Ishikawa (cell line): ENCODE measurements at regions not wholly inside any gene's neighbourhood (a gene's known extent, or its start where the extent isn't known, plus 50 kb on each side); places are given as distances from the start of the nearest gene placed in this dataset.

Source experiments
- CEBPB ChIP-seq: IDR thresholded peaks from 2 replicates; pipeline ENCODE4 v1.6.1; 2012
- CREB1 ChIP-seq: IDR thresholded peaks from 2 replicates; pipeline ENCODE4 v1.6.1; 2012; ENCODE audit warnings: low read depth
- EGR1 ChIP-seq: IDR thresholded peaks from 2 replicates; pipeline ENCODE4 v1.6.1; 2012
- EP300 ChIP-seq: IDR thresholded peaks from 2 replicates; pipeline ENCODE4 v1.6.1; 2012; ENCODE audit warnings: borderline replicate concordance
- FOXM1 ChIP-seq: IDR thresholded peaks from 2 replicates; pipeline ENCODE4 v1.6.1; 2012; ENCODE audit warnings: low read depth, borderline replicate concordance
- NFIC ChIP-seq: IDR thresholded peaks from 2 replicates; pipeline ENCODE4 v1.6.1; 2012
- RAD21 ChIP-seq: IDR thresholded peaks from 2 replicates; pipeline ENCODE4 v1.6.1; 2012; ENCODE audit warnings: low read depth
- REST ChIP-seq: IDR thresholded peaks from 2 replicates; pipeline ENCODE4 v1.6.1; 2012; ENCODE audit warnings: low read depth, mild to moderate bottlenecking
- TAF1 ChIP-seq: IDR thresholded peaks from 2 replicates; pipeline ENCODE4 v1.6.1; 2012; ENCODE audit warnings: low read depth, mild to moderate bottlenecking
- TCF12 ChIP-seq: IDR thresholded peaks from 2 replicates; pipeline ENCODE4 v1.6.1; 2012; ENCODE audit warnings: low read depth
- TEAD4 ChIP-seq: IDR thresholded peaks from 2 replicates; pipeline ENCODE4 v1.6.1; 2012
- USF1 ChIP-seq: IDR thresholded peaks from 2 replicates; pipeline ENCODE4 v1.6.1; 2012
- YY1 ChIP-seq: IDR thresholded peaks from 2 replicates; pipeline ENCODE4 v1.6.1; 2012; ENCODE audit warnings: low read depth
- ZBTB7A ChIP-seq: IDR thresholded peaks from 2 replicates; pipeline ENCODE4 v1.6.1; 2012; ENCODE audit warnings: low read depth
- TF ChIP-seq, protein P1 (sequence below): IDR thresholded peaks from 2 replicates; pipeline ENCODE4 v1.6.1; 2012

DNA sequence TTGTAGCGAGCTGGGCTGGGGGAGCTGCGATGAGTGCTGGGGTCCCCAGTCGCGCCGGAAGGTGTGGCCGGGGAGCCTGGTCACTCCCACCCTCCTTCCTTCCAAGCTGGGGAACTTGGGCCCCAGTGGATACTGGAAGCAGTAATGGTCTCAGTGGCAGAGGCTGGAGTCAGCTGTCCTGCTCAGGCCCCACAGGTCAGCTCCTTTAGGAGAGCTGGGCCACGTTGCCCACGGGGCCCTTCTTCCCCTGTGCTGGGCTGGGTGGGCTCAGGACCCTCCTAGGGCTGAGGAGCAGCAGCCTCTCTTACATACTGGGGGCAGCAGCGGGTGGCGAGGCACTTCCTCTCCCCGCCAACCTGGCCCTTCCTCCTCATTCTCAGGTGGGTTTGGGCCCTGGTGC, 200.6 kb upstream of the MKI67 start:
- TF ChIP-seq USF1 (no peak), CREB1 (no peak), EP300 (no peak), TCF12 (no peak), FOXM1 (no peak), NFIC (no peak), EGR1 (no peak), REST (no peak), ZBTB7A (no peak), TAF1 (no peak), CEBPB (no peak), TEAD4 (no peak)
- TF ChIP-seq, protein P1, sequence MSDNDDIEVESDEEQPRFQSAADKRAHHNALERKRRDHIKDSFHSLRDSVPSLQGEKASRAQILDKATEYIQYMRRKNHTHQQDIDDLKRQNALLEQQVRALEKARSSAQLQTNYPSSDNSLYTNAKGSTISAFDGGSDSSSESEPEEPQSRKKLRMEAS, result no peak

DNA sequence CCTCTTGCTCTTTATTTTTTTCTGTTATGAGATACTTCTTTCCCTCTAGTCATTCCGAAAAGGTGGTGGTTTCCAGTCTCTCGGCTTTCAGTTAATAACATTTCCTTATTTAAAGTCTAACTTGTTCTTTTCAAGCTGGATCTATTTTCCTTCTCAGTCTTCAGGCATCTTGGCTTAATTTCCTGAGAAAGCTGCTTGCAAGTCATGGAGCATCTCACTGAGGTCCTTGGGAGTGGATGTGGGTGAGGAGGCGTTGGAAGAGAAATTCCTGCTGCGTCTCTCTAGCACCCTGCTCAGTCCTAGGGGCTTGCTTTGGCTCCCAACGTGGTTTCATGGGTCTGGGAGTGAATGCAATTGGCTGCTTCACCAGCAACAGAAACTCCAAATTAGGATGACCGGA, 210.2 kb upstream of the MKI67 start:
- TF ChIP-seq ZBTB7A (no peak), FOXM1 (no peak), EGR1 (no peak), CEBPB (no peak), YY1 (no peak), TEAD4 (no peak), REST (no peak), TAF1 (no peak), TCF12 (no peak), CREB1 (no peak), USF1 (no peak)
- TF ChIP-seq, protein P1, result no peak

- TF ChIP-seq EGR1 (no peak), RAD21 (no peak), FOXM1 (no peak), TAF1 (no peak), TEAD4 (no peak)
- TF ChIP-seq, protein P1, result no peak
Observed at GRCh38 chr10:128337860-128338378, 211.7 kb upstream of the MKI67 start.

- TF ChIP-seq RAD21 (no peak), TAF1 (no peak), NFIC (no peak), CREB1 (no peak), YY1 (no peak), USF1 (no peak), EP300 (no peak), TCF12 (no peak), FOXM1 (no peak), EGR1 (no peak), TEAD4 (no peak), REST (no peak), CEBPB (no peak), ZBTB7A (no peak)
- TF ChIP-seq, protein P1, result no peak
Observed at GRCh38 chr10:128338951-128339350, 212.7 kb upstream of the MKI67 start.
